Activated CD4-positive, alpha-beta T cell treated with anti-CD3 and anti-CD28 coated beads for 24 hours (primary cell): ENCODE measurements at regions not wholly inside any gene's neighbourhood (a gene's known extent, or its start where the extent isn't known, plus 50 kb on each side); places are given as distances from the start of the nearest gene placed in this dataset.

Experiments
- DNase-seq, 2 donors: peaks; one replicate each; pipeline ENCODE4 v3.0.0-alpha.2; 2020; ENCODE audit warnings: low read depth in 2 of 2

DNA sequence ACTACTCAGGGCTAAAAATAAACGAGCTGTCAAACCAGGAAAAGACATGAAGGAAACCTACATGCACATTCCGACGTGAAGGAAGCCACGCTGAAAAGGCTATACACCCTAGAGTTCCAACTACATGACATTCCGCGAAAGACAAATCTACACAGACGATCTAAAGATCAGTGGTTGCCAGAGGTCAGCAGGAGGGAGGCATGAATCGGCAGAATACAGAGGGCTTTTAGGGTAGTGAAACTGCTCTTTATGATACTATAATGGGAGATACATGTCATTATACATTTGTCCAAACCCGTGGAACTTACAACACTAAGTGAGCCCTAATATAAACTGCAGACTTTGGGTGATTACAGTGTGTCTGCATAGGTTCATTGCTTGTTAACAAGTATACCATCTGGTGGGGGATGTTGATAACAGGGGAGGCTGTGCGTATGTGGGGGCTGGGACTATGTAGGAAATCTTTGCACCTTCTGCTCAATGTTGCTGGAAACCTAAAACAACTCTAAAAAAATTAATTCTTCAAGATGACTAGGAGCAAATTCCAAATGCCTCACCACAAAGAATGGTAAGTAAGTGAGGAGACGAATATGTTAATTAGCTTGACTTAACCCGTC, 132.2 kb upstream of the CDH4 start:
- no peak for DNase-seq

DNA sequence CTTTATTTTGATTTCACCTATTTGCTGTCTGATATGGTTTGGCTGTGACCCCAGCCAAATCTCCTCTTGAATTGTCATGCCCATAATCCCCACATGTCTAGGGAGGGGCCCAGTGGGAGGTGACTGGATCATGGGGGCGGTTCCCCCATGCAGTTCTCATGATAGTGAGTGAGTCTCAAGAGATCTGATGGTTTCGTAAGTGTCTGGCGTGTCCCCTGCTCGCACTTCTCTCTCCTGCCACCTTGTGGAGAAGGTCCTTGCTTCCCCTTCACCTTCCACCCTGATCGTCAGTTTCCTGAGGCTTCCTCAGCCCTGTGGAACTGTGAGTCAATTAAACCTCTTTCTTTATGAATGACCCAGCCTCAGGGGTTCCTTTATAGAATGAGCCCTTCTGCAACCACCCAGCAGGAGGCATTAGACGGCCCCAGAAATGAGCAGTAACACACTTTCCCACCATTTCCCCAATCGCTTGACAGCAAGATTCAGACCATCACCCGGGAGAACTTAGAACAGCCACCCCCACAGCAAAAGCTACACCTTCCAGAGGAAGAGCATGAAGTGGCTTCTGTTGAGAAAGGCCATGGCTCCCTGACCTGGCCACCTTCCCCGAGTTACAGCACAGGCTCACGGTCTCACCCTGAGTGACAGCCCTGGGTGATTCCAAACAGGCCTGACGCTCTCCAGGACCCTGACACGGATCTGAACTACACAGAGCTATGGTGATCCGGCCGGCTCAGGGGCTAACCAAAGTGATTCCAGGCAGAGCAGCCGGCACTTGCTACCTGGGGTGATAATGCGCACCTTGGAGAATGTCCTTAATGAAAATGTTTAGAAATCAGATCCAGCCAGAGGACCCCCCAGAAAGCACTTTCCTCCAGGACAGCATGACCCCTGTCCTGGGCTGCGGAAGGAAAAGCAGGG, 131.2 kb upstream of the CDH4 start:
- DNase-seq: peak; percentile 7 to 10

DNA sequence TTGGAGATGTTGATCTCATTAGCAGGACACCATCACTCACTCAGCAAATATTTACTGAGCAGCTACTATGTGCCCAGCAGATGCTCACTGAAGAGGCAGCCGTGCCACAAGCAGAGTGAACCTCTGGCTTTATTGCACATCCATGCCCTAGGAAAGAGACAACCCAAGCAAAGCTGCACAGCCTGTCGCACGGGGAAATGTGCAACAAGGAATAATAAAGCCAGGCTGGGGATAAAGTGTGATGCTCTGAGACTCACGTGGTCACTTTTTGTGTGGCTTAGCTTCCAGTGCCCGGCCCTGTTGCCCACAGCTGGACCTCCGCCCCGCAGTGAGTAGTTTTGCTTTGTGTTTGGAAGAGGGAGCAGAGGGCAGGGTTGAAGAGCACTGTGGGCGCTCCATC, 130.4 kb upstream of the CDH4 start:
- no peak for DNase-seq

DNA sequence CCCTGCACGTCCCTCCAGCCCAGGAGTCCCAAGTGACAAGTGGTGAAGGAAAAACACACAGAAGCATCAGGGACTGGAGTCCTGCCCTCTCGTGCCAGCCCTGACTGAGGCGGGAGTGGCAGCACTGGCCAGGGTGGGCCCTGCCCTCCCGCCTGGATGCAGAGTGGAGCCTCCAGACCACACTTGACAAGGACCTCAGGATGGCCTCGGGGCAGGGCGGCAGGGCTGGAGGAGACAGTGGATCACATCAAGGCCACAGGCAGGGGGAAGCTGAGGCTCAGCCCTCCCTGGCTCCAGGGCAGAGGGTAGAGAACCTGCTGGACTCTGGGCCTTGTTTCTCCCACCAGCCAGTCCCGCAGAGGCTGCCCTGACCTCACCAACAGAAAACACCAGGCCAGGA, 128.8 kb upstream of the CDH4 start:
- no peak for DNase-seq

DNA sequence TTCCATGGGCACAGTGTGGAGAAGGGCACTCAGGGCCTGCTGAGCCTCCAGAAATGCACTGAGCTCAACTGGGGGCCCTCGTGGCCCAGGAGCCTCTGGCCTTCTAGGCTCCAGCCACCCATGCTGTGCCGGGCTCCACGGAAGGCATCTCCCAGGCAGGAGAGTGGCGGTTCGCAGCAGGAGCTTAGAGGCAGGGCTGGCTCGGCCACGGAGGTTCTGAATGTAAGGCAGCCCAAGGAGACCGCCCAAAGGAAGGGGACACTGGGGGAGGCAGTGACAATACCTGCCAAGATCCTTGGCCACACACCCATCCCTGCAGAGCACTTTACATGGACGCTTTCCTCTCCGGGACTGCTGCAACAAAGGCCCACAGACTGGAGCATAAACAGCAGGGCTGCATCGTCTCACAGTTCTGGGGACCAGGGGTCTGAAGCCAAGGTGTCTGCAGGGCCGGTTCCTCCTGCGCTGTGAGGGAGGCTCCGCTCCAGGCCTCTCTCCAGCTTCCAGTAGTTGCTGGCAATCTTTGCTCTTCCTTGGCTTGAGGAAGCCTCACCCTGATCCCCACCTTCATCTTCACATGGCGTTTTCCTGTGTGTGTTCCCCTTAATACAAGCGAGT, 128.2 kb upstream of the CDH4 start:
- DNase-seq: no peak

DNA sequence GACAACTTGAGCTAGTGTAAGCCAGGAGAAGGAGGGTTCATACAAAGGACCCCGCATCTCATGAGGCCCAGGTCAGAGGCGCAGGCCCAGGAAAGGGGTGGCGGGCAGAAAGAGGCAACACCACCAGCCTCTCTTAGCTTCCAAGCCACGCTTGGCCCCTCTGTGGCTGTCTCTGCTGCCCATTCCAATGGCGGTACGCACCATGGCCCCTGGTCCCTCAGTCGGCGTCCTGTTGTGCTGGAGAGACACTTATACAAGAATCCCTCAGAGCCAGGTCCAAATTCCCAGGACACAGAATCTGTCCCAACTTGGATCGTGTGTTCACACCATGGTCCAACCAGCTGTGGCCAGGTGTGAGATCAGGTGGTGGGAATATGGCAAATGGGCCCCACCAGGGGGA, 127.0 kb upstream of the CDH4 start:
- no peak for DNase-seq

DNA sequence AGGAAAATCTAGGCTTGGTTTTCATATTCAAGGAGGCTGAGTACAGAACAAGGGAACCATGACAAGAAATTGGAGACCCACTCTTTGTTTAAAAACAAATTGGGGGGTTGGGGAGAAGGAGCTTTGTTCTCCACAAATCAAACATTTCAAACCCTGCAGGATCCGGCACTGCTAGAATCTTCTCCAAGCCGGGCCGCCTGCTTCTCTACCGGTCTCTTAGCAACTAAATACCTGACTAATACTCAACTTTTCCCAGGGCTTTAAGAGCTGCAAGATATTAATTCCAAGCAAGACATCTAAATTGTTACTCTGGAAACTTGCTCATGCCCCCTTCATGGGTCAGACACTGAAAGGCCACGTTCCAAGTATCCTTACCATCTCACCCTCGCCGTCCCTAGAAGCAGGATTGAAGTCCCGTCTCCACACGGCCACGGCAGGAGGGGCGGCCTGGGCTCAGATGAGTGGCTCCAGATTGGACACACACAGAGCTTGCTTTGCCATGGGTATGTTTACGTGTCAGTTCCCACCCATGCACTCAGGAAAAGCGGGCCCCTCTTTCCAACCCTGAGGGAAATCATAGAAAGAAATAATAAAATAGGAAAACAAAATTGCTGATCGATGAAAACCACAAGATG, 126.4 kb upstream of the CDH4 start:
- no peak for DNase-seq

DNA sequence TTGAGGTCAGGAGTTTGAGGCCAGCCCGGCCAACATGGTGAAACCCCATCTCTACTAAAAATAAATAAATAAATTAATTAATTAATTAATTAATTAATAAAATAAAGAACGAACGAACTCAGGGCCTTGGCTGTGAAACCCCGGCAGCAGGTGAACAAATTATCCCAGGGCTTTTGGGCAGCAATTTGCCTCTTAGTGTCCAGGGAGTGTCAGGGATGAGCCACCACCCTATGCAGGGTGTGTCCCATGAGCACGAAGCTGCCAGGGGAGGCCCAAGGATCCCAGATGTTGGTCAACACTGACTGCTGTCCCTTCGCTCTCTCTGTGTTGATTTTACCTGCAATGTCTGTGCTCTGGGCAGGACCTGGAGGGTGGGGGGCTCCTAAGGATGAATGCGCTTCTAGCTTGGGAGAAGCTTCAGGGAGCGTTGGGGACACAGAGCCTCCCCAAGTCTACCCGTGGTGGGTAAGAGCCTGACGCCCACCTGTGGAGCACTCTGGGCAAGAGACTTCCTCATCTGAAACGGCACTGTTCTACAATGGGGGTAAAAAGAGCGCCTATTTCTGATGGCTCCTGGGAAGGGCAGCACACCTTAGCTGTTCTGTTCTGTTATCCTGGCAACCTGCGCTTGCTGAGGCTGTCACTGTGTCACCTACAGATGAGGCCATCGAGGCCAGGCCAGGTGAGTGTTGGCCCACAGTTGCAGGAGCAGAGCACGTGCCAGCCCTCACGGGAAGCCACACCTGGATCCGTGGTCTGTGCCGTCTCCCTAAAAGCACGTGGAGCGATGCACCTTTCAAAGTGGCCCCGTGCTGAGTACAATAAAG, 125.5 kb upstream of the CDH4 start:
- no peak for DNase-seq

DNA sequence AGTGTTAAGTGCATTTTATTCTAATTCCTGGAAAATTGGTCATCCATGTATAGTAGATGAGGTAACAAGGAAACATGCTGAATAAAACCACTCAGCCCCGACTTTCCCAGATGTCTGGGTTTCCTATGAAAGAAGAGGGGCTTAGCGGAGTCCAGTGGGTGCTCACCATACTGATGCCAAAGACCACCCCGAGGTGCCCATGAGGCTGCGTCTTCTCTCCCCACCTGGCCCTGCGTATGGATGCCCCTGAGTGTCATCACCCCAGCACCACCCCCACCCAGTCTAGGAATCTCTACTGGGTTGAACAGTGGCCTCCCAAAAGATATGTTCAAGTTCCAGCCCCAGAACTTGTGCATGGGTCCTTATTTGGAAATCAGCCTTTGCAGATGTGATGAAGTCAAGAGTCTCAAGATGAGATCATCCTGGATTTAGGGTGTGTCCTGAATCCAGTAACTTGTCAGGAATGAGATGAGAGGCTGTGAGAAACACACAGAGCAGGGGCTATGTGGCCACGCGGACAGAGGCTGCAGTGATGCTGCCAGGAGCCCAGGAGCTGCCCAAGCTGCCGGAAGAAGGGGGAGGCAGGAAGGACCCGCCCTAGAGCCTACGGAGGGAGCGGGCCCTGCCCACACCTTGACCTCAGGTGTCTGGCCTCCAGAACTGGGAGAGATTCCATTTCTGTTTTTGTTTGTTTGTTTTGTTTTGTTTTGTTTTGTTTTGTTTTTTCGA, 124.6 kb upstream of the CDH4 start:
- no peak for DNase-seq

DNA sequence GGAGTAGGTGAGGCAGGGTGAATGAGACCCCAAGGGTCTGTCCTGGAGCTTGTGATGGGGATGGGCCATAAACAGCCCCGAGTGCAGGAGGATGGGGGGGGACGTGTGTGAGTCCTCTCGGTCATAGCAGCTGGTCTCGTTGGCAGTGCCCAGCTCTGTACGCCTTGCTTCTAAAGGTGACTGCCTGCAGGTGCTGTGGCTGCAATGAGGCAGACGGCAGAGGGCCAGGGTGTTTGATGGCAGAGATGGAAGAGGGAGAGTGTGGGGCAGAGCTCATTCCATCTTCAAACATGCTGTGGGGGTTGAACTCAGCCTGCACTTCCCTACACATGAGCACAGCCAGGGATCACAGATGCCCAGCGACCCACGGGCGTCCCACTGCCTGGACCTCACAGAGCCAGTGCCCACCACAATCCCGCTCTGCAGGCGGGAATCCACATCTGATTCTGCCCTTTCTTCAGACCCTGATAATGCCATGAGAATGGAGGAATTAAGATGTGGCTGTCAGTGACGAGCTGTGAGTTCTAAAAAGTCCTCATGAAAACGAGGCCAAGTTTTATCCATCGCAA, 123.3 kb upstream of the CDH4 start:
- no peak for DNase-seq

DNA sequence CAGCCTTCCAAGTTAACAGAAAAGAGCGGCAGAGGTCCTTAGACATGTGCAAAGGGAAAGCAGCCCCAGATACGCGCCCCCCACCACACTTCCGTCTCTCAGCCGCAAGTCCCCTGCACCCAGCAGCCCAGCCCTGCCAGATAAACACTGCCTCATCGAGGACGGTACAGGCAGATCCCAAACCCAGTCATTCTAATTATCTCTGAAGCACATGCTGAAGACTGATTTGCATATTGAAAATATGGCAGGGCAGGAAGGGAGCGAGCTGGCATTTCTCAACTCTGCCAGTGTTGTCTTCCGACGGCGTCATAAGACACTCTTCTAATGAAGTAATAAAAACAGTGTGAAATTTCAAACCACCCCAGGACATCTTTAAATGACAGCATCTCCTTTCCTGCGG, 122.8 kb upstream of the CDH4 start:
- no peak for DNase-seq

DNA sequence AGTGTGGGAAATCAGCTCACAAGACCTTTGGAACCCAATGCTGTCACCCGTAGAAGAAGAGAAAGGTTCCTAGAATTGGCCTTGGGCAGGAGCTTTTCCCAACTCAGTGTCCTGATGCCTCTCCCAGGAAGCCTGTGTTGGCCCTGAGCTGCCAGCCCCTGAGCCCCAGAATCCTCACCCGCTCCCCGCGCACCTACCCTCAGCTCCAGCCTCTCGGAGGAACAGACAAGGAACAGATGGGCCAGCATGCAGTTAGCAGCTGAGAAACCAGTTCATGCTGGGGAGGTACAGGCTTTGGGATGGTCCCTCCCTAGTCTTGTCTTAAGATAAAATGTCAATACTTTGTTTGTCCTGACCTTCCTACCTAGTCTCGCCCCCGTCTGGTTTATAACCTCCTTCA, 121.9 kb upstream of the CDH4 start:
- DNase-seq: no peak

DNA sequence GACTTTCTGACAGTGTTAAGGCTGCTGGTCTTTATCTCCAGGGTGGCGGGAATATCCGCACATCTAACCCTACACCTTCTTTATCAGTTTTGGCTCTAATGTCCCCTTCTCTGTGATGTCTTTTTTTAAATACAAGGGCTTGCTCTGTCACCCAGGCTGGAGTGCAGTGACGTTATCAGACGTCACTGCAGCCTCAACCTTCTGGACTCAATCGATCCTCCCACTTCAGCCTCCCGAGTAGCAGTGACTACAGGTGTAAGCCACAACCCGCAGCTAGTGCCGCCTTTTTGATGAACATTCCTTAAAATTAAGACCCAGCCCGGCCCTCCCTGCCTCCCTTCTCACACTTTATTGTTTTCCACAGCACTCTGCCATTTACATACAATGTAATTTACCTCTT, 120.1 kb upstream of the CDH4 start:
- no peak for DNase-seq

DNA sequence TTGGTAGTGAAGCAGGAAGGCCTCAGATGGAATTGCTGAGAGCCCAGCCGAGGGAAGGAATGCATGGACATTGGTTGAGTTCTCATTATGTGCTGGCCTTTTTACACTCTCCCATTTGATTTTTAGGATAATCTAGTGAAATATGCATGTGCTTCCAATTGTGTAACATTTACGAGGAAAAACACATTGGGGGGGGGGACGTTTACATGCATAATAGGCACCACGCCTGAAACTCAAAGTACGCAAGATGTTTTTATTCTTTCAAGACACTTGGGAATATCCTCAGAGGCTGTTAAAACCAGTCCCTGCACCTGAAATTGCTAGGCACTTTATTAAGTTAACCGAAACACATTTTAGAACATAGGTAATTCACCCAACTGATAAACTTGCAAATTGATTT, 118.5 kb upstream of the CDH4 start:
- DNase-seq: no peak

DNA sequence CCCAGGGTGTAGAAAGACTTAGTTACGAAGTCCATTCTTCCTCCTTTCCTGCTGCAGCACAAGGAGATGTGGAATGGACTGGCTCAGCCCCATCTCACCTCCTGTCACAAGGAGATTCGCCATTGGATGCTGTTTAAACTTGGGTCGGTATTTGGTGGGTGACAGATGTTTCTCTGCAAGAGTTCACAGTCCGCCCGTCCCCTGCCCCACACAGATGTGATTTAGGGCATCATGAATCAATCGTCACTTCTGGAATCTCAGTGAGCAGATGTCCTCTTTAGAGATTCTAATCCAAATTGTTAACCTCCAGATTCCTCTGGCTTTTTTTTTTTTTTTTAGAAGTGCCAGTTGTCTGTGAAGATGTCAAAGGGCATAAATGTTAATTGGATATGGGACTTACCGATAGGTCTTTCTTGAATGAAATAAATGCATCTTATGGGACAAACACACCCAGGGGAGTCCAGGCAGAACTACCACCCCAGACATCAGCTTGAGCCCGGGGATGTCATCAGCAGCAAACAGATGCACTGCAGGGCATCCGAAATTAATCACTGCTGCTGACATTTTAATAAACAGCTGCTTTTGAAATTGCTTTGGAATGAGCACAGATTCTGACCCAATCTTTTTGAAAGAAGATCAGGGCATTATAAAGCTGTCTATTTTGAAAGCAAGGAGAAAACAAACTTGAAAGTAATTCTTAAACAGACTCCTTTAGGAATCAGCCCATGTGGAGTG, 117.6 kb upstream of the CDH4 start:
- DNase-seq: no peak

DNA sequence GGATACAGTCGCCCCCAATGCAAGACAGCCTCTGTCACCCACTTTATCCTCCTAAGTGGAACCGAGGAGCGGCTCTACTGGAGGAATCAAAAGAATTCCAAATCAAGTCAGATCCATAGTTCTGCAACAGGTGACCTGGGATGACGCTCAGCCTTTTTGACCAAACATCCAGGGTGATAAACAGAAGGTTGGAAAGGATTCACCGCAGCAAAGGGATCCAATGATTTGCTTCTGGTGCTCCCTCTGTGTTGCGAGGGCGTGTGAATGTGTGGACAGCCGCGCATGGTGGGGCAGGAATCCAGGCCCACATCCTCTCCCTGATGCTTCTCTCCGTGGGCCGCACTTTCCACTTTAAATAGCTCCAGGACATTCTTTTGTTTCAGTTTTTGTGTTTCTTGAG, 116.8 kb upstream of the CDH4 start:
- no peak for DNase-seq

DNA sequence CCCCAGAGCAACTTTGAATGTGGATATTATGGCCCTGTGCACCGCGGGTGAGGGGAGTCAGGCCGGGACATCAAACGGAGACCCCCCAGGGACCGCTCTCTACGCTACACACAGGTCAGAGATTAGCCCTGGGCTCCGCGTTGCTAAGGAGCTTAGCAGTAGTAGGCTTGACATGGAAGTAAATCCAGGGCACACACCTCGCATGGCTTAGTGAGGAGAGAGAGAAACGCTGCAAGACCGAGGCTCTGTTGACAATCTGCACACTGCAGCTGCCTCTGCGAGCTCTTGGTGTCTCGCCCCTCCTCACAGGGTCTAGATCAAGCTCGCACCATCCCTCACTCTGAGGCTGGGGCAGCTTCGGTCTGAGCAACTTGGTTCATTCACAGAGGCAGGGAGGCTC, 116.1 kb upstream of the CDH4 start:
- DNase-seq: no peak

DNA sequence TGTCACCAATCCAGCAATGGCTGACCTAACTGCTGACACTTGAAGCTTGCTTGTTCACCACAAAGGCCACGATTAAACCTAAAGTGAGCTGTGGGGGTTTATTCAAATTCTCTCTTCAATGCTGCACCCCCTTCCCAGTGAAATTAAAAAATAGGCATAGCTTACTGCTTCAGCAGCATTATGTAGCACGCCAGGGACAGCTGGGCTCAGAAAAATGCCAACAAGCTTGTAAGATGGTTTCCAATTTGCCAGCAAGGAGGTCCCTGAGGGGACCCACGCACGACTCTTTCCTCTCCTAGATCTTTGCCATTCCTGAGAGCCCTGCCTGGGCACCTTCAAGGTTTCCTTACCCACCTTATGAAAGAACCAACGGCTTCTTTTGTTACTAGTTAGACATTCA, 113.5 kb upstream of the CDH4 start:
- DNase-seq: no peak

DNA sequence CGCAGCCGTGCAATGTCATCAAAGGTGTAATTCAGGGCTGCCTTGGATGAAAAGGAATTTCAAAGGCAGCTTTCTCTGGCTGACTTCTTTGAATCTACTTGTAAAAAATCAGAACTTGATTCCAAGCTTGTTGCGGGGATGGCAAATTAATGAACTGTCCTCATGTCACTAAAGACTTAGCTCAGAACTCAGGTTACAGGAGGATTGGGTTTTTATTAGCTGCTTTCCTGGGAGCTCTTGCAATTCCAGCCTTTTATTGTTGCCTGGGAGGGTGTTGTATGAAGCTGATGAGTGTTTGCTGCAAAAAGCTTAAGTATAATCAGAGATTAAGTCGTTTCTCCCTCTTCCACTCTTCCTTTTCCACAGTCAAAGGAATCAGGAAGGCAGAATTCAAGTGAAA, 113.0 kb upstream of the CDH4 start:
- no peak for DNase-seq

DNA sequence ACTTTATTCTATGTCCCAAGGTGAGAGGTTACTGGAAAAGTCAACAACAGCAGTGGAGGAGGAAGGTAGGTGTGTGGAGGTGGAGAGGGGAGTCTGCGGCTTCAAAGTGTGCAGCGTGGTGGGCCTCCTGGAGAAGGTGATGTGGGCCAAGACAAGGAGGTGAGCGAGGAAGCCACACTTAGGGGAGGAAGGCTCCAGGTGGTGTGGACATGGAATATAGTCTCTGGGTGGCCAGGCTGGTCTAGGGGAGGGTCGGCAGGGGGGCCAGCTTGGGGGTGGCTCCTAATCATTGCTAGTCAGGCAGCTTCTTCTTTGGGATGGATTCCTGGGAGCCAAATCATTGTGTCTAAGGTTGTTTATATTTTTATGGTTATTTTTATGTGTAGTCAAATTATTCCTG, 111.5 kb upstream of the CDH4 start:
- no peak for DNase-seq
